Smooth muscle cell (in vitro differentiated cells): ENCODE measurements at regions not wholly inside any gene's neighbourhood (a gene's known extent, or its start where the extent isn't known, plus 50 kb on each side); places are given as distances from the start of the nearest gene placed in this dataset.

ENCODE experiments used
- DNase-seq: peaks from one replicate; lab custom pipeline; 2025; ENCODE audit not compliant: unreplicated experiment; lab: John Stamatoyannopoulos, UW
- H2AFZ ChIP-seq: fragments of 200-600 bp; sonication (generic); 2 replicates; pipeline ENCODE4 v1.6.0; 2016; ENCODE audit warnings: antibody characterized with exemption, low read depth, mild to moderate bottlenecking
- H3F3A ChIP-seq: fragments of 200-600 bp; sonication (generic); 2 replicates; pipeline ENCODE4 v1.6.0; 2017; ENCODE audit warnings: antibody characterized with exemption, low read depth
- H3K27ac ChIP-seq: fragments of 200-600 bp; sonication (generic); 2 replicates; pipeline ENCODE4 v1.5.1; 2016; ENCODE audit warnings: low read depth, mild to moderate bottlenecking
- H3K27me3 ChIP-seq: fragments of 200-600 bp; sonication (generic); 2 replicates; pipeline ENCODE4 v1.6.1; 2016; ENCODE audit warnings: low read depth, mild to moderate bottlenecking
- H3K36me3 ChIP-seq: fragments of 200-600 bp; sonication (generic); 2 replicates; pipeline ENCODE4 v1.5.1; 2016; ENCODE audit warnings: low read depth
- H3K4me1 ChIP-seq: fragments of 200-600 bp; sonication (generic); 2 replicates; pipeline ENCODE4 v1.5.1; 2016; ENCODE audit warnings: low read depth
- H3K4me2 ChIP-seq: fragments of 200-600 bp; sonication (generic); 2 replicates; pipeline ENCODE4 v1.6.0; 2016; ENCODE audit warnings: mild to moderate bottlenecking
- H3K4me3 ChIP-seq: fragments of 200-600 bp; sonication (generic); 2 replicates; pipeline ENCODE4 v1.5.1; 2016; ENCODE audit warnings: mild to moderate bottlenecking
- H3K79me2 ChIP-seq: fragments of 200-600 bp; sonication (generic); 2 replicates; pipeline ENCODE4 v1.6.0; 2016; ENCODE audit warnings: low read depth, mild to moderate bottlenecking
- H3K9ac ChIP-seq: fragments of 200-600 bp; sonication (generic); 2 replicates; pipeline ENCODE4 v1.6.0; 2016; ENCODE audit warnings: low read depth
- H3K9me3 ChIP-seq: fragments of 200-600 bp; sonication (generic); replicated peaks from 2 replicates; pipeline ENCODE4 v1.5.1; 2016; ENCODE audit warnings: low read depth
- H4K20me1 ChIP-seq: fragments of 200-600 bp; sonication (generic); 2 replicates; pipeline ENCODE4 v1.6.0; 2016; ENCODE audit warnings: low read depth
- WGBS: methylation state at CpG from one replicate; pipeline ENCODE4 v1.1.7; 2016; ENCODE audit warnings: low lambda C conversion rate; 5-methylcytosine and 5-hydroxymethylcytosine counted together
- TF ChIP-seq, protein P1 (sequence below): fragments of 200-600 bp; sonication (generic); IDR thresholded peaks from 2 replicates; pipeline ENCODE4 v1.5.1; 2017; ENCODE audit warnings: borderline replicate concordance, mild to moderate bottlenecking, antibody characterized with exemption; ENCODE audit not compliant: insufficient read depth, poor library complexity, severe bottlenecking

DNA sequence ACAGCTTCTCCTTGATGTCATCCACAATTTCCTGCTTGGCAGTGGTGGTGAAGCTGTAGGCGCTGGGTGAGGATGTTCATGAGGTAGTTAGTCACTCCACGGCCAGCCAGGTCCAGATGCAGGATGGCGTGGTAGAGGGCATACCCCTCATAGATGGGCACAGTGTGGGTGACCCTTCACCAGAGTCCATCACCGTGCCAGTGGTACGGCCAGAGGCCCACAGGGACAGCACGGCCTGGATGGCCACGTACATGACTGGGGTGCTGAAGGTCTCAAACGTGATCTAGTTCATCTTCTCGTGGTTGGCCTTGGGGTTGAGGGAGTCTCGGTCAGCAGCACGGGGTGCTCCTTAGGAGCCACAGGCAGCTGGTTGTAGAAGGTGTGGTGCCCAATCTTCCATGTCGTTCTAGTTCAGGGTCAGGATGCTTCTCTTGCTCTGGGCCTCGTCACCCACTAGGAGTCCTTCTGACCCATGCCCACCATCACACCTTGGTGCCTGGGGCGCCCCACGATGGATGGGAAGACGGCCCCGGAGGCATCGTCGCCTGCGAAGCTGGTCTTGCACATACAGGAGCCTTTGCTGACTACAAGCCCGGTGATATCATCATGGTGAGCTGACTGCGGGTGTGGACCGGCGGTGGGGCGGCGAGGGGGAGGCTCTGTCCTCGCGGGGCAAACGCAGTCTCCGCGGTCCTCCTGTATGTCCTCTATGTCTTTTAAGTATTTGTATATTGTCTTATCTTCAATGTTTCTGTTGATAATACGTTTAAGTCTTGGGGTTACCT, 1119.0 kb downstream of the NAALADL2 start:
- H3K27me3 ChIP-seq: no peaks in the 10 kb centered on the region
- 94% methylated on average over 32 of the region's 32 CpGs for WGBS
- H3K4me1 ChIP-seq: no peaks in the 10 kb centered on the region
- TF ChIP-seq, protein P1, sequence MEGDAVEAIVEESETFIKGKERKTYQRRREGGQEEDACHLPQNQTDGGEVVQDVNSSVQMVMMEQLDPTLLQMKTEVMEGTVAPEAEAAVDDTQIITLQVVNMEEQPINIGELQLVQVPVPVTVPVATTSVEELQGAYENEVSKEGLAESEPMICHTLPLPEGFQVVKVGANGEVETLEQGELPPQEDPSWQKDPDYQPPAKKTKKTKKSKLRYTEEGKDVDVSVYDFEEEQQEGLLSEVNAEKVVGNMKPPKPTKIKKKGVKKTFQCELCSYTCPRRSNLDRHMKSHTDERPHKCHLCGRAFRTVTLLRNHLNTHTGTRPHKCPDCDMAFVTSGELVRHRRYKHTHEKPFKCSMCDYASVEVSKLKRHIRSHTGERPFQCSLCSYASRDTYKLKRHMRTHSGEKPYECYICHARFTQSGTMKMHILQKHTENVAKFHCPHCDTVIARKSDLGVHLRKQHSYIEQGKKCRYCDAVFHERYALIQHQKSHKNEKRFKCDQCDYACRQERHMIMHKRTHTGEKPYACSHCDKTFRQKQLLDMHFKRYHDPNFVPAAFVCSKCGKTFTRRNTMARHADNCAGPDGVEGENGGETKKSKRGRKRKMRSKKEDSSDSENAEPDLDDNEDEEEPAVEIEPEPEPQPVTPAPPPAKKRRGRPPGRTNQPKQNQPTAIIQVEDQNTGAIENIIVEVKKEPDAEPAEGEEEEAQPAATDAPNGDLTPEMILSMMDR: no peak
- no peak overlapping the region for H3K27ac ChIP-seq
- no peaks in the 10 kb centered on the region for H3K9me3 ChIP-seq
- H3F3A ChIP-seq: no peaks in the 10 kb centered on the region
- no peaks in the 10 kb centered on the region for H4K20me1 ChIP-seq
- no peaks in the 10 kb centered on the region for H3K79me2 ChIP-seq
- no peaks in the 10 kb centered on the region for H3K36me3 ChIP-seq
- no peak overlapping the region for H3K4me3 ChIP-seq
- no peak overlapping the region for H3K9ac ChIP-seq
- no peak for DNase-seq
- no peak overlapping the region for H3K4me2 ChIP-seq
- no peak overlapping the region for H2AFZ ChIP-seq

DNA sequence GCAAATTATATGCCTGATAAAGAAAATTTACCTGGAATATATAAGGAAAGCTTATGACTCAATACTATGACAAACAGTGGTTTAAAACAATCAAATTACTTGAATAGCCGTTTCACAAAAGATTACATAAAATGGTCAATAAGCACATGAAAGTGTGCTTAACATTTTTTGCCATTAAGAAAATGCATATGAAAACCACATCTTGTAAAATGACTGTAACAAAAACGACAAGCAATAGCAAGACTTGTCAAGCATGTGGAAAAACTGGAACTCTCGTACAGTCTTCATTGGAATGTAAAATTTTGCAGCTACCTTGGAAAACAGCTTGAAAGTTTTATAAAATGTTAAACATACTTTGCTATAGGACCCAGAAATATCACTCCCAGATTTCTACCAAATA, 1110.3 kb downstream of the NAALADL2 start:
- H3K27me3 ChIP-seq: no peaks in the 10 kb centered on the region
- no peak overlapping the region for H2AFZ ChIP-seq
- TF ChIP-seq, protein P1: no peak
- H3K9ac ChIP-seq: no peak overlapping the region
- no peak overlapping the region for H3K27ac ChIP-seq
- no peaks in the 10 kb centered on the region for H3K79me2 ChIP-seq
- H3K4me2 ChIP-seq: no peak overlapping the region
- WGBS: 71% methylated on average over 3 of the region's 3 CpGs
- no peak for DNase-seq
- no peaks in the 10 kb centered on the region for H3K4me1 ChIP-seq
- H3K4me3 ChIP-seq: no peak overlapping the region
- H3F3A ChIP-seq: no peaks in the 10 kb centered on the region
- H3K36me3 ChIP-seq: no peaks in the 10 kb centered on the region
- H4K20me1 ChIP-seq: no peaks in the 10 kb centered on the region
- H3K9me3 ChIP-seq: no peaks in the 10 kb centered on the region

DNA sequence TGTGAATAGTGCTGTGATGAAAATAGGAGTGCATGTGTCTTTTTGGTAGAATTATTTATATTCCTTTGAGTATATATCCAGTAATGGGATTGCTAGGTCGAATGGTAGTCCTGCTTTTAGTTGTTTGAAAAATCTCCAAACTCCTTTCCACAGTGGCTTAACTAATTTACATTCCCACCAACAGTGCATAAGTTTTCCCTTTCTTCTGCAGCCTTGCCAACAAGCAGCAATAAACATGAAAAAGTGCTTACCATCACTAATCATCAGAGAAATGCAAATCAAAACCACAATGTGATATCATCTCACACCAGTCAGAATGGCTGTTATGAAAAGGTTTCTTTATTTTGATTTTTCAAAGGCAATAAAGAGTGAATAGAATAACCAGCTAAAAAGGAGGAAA, 1105.9 kb downstream of the NAALADL2 start:
- H3K79me2 ChIP-seq: no peaks in the 10 kb centered on the region
- TF ChIP-seq, protein P1: no peak
- no peak overlapping the region for H3K4me2 ChIP-seq
- WGBS: 42% methylated on average over 1 of the region's 1 CpG
- H3K4me1 ChIP-seq: no peaks in the 10 kb centered on the region
- H3K9me3 ChIP-seq: no peaks in the 10 kb centered on the region
- H4K20me1 ChIP-seq: no peaks in the 10 kb centered on the region
- no peaks in the 10 kb centered on the region for H3K36me3 ChIP-seq
- H3K4me3 ChIP-seq: no peak overlapping the region
- no peak for DNase-seq
- H3K27ac ChIP-seq: no peak overlapping the region
- H3F3A ChIP-seq: no peaks in the 10 kb centered on the region
- no peak overlapping the region for H3K9ac ChIP-seq
- no peaks in the 10 kb centered on the region for H3K27me3 ChIP-seq
- H2AFZ ChIP-seq: no peak overlapping the region

DNA sequence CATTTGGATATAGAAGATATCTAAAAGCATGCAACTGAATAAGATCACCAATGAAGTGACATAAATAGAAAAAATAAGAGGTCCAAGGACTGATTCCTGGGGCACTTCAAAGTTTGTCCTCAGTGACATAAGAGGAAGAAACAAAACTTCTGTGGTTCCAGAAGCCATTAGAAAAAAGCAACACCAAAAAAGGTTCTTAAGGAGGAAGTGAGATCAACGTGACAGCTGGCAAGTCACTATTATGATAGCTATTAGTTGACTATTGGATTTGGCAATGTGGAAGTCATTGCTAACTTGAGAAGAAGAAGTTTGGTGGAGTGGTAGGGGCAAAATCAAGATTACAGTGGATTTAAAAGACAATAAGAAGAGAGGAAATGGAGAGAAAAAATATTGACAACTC, 1098.3 kb downstream of the NAALADL2 start:
- Histone ChIP-seq H3K4me3 (no peak overlapping the region), H3K4me1 (no peaks in the 10 kb centered on the region), H3K27ac (no peak overlapping the region), H3K4me2 (no peak overlapping the region), H3K9me3 (no peaks in the 10 kb centered on the region), H2AFZ (no peak overlapping the region), H4K20me1 (no peaks in the 10 kb centered on the region), H3K27me3 (peaks cover 9% of the 10 kb centered on the region), H3K79me2 (no peaks in the 10 kb centered on the region), H3F3A (no peaks in the 10 kb centered on the region), H3K9ac (no peak overlapping the region), H3K36me3 (no peaks in the 10 kb centered on the region)
- 69% methylated on average over 1 of the region's 1 CpG for WGBS
- DNase-seq: no peak
- TF ChIP-seq, protein P1: no peak
